ENCODE measurements at regions not wholly inside any gene's neighbourhood (a gene's known extent, or its start where the extent isn't known, plus 50 kb on each side); places are given as distances from the start of the nearest gene placed in this dataset.

GRCh38 chr17:55668312-55668920 lies 54.2 kb downstream of the TMEM100 start:
- no peak for ATAC-seq
- intact Hi-C loops (cut with DNase I): no loop called here
- no peak for DNase-seq

GRCh38 chr17:55666806-55667205 lies 55.9 kb downstream of the TMEM100 start:
- ATAC-seq: no peak
- intact Hi-C loops (cut with DNase I): no loop called here
- DNase-seq: no peak

- ATAC-seq (peak in 1 of 2 donors; percentile 40), DNase-seq (no peak)
- intact Hi-C loops (cut with DNase I): no loop called here
These were observed 58.4 kb downstream of the TMEM100 start for GRCh38 chr17:55664287-55664686.

- DNase-seq: no peak
- intact Hi-C loops (cut with DNase I): no loop called here
- ATAC-seq: no peak
These were observed 59.3 kb downstream of the TMEM100 start for GRCh38 chr17:55663400-55663799.

GRCh38 chr17:55661963-55662834 lies 60.5 kb downstream of the TMEM100 start:
- ATAC-seq: no peak
- intact Hi-C loops (cut with DNase I): no loop called here

GRCh38 chr17:55661256-55661758 lies 61.4 kb downstream of the TMEM100 start:
- intact Hi-C loops (cut with DNase I): no loop called here
- ATAC-seq: no peak

More at GRCh38 chr17:55661963-55662834, 60.5 kb downstream of the TMEM100 start:
- no peak for DNase-seq

GRCh38 chr17:55660178-55660886 lies 62.3 kb downstream of the TMEM100 start:
- ATAC-seq: peak in 1 of 2 donors; percentile 58
- intact Hi-C loops (cut with DNase I): no loop called here

More at GRCh38 chr17:55661256-55661758, 61.4 kb downstream of the TMEM100 start:
- no peak for DNase-seq

GRCh38 chr17:55659661-55660060 lies 63.0 kb downstream of the TMEM100 start:
- ATAC-seq: no peak
- intact Hi-C loops (cut with DNase I): no loop called here
- no peak for DNase-seq

More at GRCh38 chr17:55660178-55660886, 62.3 kb downstream of the TMEM100 start:
- DNase-seq: no peak

- DNase-seq (no peak), ATAC-seq (no peak)
- intact Hi-C loops (cut with DNase I): no loop called here
These were observed 66.9 kb downstream of the TMEM100 start for GRCh38 chr17:55655777-55656176.

GRCh38 chr17:55654821-55655220 lies 67.8 kb downstream of the TMEM100 start:
- DNase-seq (no peak), ATAC-seq (no peak)
- intact Hi-C loops (cut with DNase I): no loop called here

- intact Hi-C loops (cut with DNase I): no loop called here
- ATAC-seq (peak in 1 of 2 donors; percentile 46), DNase-seq (no peak)
These were observed 68.6 kb downstream of the TMEM100 start for GRCh38 chr17:55654022-55654421.

- DNase-seq: no peak
- intact Hi-C loops (cut with DNase I): no loop called here
- no peak for ATAC-seq
These were observed 69.8 kb downstream of the TMEM100 start for GRCh38 chr17:55652825-55653224.

- DNase-seq: no peak
- intact Hi-C loops (cut with DNase I): no loop called here
- no peak for ATAC-seq
These were observed 70.4 kb downstream of the TMEM100 start for GRCh38 chr17:55652114-55652823.

- ATAC-seq: no peak
- DNase-seq: no peak
- intact Hi-C loops (cut with DNase I): no loop called here
These were observed 72.6 kb downstream of the TMEM100 start for GRCh38 chr17:55649957-55650597.

GRCh38 chr17:55648086-55648485 lies 74.6 kb downstream of the TMEM100 start:
- intact Hi-C loops (cut with DNase I): no loop called here
- no peak for ATAC-seq

GRCh38 chr17:55645361-55645760 lies 77.3 kb downstream of the TMEM100 start:
- no peak for ATAC-seq
- DNase-seq: no peak
- intact Hi-C loops (cut with DNase I): no loop called here

More at GRCh38 chr17:55648086-55648485, 74.6 kb downstream of the TMEM100 start:
- no peak for DNase-seq

GRCh38 chr17:55644346-55644745 lies 78.3 kb downstream of the TMEM100 start:
- ATAC-seq (no peak), DNase-seq (no peak)
- intact Hi-C loops (cut with DNase I): no loop called here

- ATAC-seq: no peak
- no peak for DNase-seq
- intact Hi-C loops (cut with DNase I): no loop called here
These were observed 79.9 kb downstream of the TMEM100 start for GRCh38 chr17:55642741-55643140.
